ENCODE measurements at regions not wholly inside any gene's neighbourhood (a gene's known extent, or its start where the extent isn't known, plus 50 kb on each side); places are given as distances from the start of the nearest gene placed in this dataset.
A peak's percentile ranks its signal among the peaks of the same experiment; 100 is the strongest.
"Not testable (repeated sequence)": the region's sequence is repeated elsewhere in the genome, so short reads cannot be mapped to it uniquely, and the experiment has no call there.

DNA sequence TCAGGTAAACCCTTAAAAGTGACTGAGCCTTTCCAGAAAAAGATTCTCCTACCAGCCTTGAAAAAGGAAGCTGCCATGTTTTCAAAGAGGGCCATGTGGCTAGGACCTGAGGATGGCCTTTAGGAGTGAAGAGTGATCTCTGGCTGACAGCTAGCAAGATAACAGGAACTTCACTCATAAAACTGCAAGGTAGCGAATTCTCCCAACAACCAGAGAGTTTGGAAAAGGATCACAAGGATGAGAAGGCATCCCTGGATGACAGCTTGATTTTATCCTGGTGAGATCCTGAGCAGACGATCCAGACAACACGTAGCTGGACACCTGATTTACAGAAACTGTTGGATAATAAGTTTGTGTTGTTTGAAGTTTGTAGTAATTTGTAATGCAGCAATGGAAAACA lies 115.6 kb upstream of the FBXO33 start:
- no peak for DNase-seq (ENCODE audit: low read depth)
- TF ChIP-seq, protein P1, sequence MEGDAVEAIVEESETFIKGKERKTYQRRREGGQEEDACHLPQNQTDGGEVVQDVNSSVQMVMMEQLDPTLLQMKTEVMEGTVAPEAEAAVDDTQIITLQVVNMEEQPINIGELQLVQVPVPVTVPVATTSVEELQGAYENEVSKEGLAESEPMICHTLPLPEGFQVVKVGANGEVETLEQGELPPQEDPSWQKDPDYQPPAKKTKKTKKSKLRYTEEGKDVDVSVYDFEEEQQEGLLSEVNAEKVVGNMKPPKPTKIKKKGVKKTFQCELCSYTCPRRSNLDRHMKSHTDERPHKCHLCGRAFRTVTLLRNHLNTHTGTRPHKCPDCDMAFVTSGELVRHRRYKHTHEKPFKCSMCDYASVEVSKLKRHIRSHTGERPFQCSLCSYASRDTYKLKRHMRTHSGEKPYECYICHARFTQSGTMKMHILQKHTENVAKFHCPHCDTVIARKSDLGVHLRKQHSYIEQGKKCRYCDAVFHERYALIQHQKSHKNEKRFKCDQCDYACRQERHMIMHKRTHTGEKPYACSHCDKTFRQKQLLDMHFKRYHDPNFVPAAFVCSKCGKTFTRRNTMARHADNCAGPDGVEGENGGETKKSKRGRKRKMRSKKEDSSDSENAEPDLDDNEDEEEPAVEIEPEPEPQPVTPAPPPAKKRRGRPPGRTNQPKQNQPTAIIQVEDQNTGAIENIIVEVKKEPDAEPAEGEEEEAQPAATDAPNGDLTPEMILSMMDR (IDR thresholded peaks at IDR 0.05; ENCODE audit: insufficient read depth, low read depth, low read length): no peak
- Histone ChIP-seq H3K4me3 (ENCODE audit: low read depth, low read length) (no peak overlapping the region), H3K27me3 (ENCODE audit: control insufficient read depth, insufficient read depth, low read length) (no peaks in the 10 kb centered on the region), H3K36me3 (ENCODE audit: control insufficient read depth, insufficient read depth, low read length) (no peaks in the 10 kb centered on the region)
- POLR2A ChIA-PET: no interaction called here
- CTCF ChIA-PET: no interaction called here

DNA sequence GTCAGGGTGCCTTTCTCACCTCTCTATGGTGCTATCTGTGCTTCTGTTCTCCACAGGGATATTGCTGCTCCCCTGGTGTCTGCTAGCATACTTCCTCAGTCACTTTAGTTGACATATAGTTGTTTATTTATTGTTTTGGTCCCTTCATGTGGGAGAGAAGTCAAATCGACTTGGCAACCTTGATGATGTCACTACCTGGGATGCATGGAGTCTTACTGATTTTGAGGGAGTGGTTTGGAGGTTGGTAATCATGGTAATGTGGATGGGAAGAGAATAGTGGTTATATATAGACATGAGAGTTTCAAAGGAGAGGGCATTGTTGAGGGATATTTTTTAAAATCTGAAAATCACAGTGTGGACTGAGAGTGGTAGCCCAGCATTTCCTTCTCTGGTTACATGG lies 73.6 kb upstream of the FBXO33 start:
- ChIA-PET POLR2A (no interaction called here), CTCF (no interaction called here)
- TF ChIP-seq, protein P1 (IDR thresholded peaks at IDR 0.05; ENCODE audit: insufficient read depth, low read depth, low read length): no peak
- DNase-seq (ENCODE audit: low read depth): no peak
- no peaks in the 10 kb centered on the region for H3K27me3 ChIP-seq (ENCODE audit: control insufficient read depth, insufficient read depth, low read length)
- no peak overlapping the region for H3K4me3 ChIP-seq (ENCODE audit: low read depth, low read length)
- no peaks in the 10 kb centered on the region for H3K36me3 ChIP-seq (ENCODE audit: control insufficient read depth, insufficient read depth, low read length)

DNA sequence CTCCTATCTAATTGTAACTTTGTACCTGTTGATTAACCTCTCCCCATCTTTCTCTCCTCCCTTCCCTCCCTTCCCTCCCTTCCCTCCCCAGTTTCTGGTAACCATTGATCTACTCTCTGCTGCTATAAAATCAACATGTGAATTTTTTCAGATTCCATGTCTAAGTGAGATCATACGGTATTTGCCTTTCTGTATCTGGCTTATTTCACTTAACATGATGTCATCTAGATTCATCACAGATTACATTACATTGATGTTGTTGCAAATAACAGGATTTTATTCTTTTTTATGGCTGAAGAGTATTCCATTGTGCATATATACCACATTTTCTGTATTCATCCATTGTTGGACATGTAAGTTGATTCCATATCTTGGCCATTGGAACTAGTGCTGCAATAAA lies 68.0 kb upstream of the FBXO33 start:
- Histone ChIP-seq H3K36me3 (ENCODE audit: control insufficient read depth, insufficient read depth, low read length) (no peaks in the 10 kb centered on the region), H3K27me3 (ENCODE audit: control insufficient read depth, insufficient read depth, low read length) (no peaks in the 10 kb centered on the region), H3K4me3 (ENCODE audit: low read depth, low read length) (no peak overlapping the region)
- CTCF ChIA-PET: interaction anchor here (0.6 kb wide), 1 partner anchor 1422 kb away, joined by 3 read pairs; no protein-coding TSS in a partner anchor
- no peak for DNase-seq (ENCODE audit: low read depth)
- POLR2A ChIA-PET: no interaction called here
- TF ChIP-seq, protein P1 (IDR thresholded peaks at IDR 0.05; ENCODE audit: insufficient read depth, low read depth, low read length): no peak

DNA sequence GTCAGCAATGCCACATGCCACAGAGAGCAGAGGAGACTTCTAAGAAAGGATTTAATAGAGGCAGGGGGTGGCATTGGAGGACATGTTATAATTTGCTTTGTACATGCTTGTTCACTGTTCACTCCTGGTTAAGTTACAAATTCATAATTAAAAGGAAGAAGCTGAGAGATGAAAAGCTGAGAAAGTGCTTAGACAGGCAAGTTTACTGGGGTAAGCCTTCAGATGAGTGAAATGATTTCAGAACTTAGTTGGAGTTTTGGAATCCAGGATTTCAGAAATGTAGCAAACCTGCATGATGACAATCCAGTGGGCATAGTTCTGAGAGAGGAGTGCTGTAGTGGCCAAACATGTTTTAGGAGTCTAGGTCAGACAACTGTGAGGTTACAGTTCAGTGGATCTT lies 67.3 kb upstream of the FBXO33 start:
- TF ChIP-seq, protein P1 (IDR thresholded peaks at IDR 0.05; ENCODE audit: insufficient read depth, low read depth, low read length): no peak
- CTCF ChIA-PET: no interaction called here

DNA sequence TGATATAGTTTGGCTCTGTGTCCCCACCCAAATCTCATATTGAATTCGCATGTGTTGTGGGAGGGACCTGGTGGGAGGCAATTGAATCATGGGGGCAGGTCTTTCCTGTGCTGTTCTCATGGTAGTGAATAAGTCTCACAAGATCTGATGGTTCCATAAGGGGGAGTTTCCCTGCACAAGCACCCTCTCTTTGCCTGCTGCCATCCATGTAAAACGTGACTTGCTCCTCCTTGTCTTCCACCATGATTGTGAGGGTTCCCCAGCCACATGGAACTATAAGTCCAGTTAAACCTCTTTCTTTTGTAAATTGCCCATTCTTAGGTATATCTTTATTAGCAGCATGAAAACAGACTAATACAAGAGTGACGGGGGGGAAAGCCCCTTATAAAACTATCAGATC lies 65.4 kb upstream of the FBXO33 start:
- H3K27me3 ChIP-seq (ENCODE audit: control insufficient read depth, insufficient read depth, low read length); H3K4me3 ChIP-seq (ENCODE audit: low read depth, low read length); POLR2A ChIA-PET; H3K36me3 ChIP-seq (ENCODE audit: control insufficient read depth, insufficient read depth, low read length); DNase-seq (ENCODE audit: low read depth): not testable (repeated sequence)
- CTCF ChIA-PET: interaction anchor here (1.3 kb wide), 1 partner anchor 9 kb away, joined by 8 read pairs; no protein-coding TSS in a partner anchor

More for the DNA sequence above, 67.3 kb upstream of the FBXO33 start:
- H3K36me3 ChIP-seq (ENCODE audit: control insufficient read depth, insufficient read depth, low read length): no peaks in the 10 kb centered on the region
- DNase-seq (ENCODE audit: low read depth): no peak
- POLR2A ChIA-PET: no interaction called here
- no peaks in the 10 kb centered on the region for H3K27me3 ChIP-seq (ENCODE audit: control insufficient read depth, insufficient read depth, low read length)
- no peak overlapping the region for H3K4me3 ChIP-seq (ENCODE audit: low read depth, low read length)

DNA sequence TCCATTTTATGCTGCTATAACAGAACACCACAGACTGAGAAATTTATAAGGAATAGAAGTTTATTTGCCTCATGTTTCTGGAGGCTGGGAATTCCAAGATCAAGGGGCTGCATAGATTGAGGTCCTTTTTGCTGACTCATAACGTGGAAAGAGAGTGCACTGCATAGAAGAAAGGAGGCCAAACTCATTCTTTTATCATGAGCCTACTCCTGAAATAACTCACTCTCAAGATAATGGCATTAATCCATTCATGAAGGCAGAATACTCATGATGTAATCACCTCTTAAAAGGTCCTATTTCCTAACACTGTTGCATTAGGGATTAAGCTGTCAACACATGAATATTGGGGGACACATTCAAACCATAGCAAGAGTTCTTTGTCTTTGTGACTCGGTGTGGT lies 60.0 kb upstream of the FBXO33 start:
- ChIA-PET CTCF (no interaction called here), POLR2A (no interaction called here)
- Histone ChIP-seq H3K36me3 (ENCODE audit: control insufficient read depth, insufficient read depth, low read length) (no peaks in the 10 kb centered on the region), H3K27me3 (ENCODE audit: control insufficient read depth, insufficient read depth, low read length) (no peaks in the 10 kb centered on the region; the same call in 1 of the 2 replicates), H3K4me3 (ENCODE audit: low read depth, low read length) (no peak overlapping the region)
- peak; percentile 70 for DNase-seq (ENCODE audit: low read depth)
- TF ChIP-seq, protein P1 (IDR thresholded peaks at IDR 0.05; ENCODE audit: insufficient read depth, low read depth, low read length): no peak
